Ovary (tissue), 7 donors: ENCODE measurements at regions not wholly inside any gene's neighbourhood (a gene's known extent, or its start where the extent isn't known, plus 50 kb on each side); places are given as distances from the start of the nearest gene placed in this dataset.

Experiments
- DNase-seq, 5 donors: peaks; one replicate each; pipeline ENCODE4 v3.0.0-alpha.2; 2019 to 2020
- H3K27ac ChIP-seq, 2 donors: fragments of 200-600 bp; one replicate each; pipeline versions ENCODE4 v1.5.1 to v1.8.0; 2019 to 2022
- H3K27me3 ChIP-seq: fragments of 200-600 bp; one replicate; pipeline ENCODE4 v1.8.0; 2022
- H3K36me3 ChIP-seq: fragments of 200-600 bp; sonication (generic); one replicate; pipeline ENCODE4 v1.5.1; 2019
- H3K4me1 ChIP-seq: one replicate; pipeline ENCODE4 v1.8.1; 2013; ENCODE audit warnings: mild to moderate bottlenecking, moderate library complexity; ENCODE audit not compliant: insufficient read depth
- H3K4me3 ChIP-seq: fragments of 200-600 bp; sonication (generic); one replicate; pipeline ENCODE4 v1.5.1; 2017
- H3K9me3 ChIP-seq, 2 donors: fragments of 200-600 bp in 1 of 2; sonication (generic) in 1 of 2; one replicate each; pipeline versions ENCODE4 v1.5.1 to v1.8.1; 2013 to 2019; ENCODE audit warnings: mild to moderate bottlenecking in 1 of 2, moderate library complexity in 1 of 2
- EP300 ChIP-seq: sonication (generic); formaldehyde crosslinking; IDR thresholded peaks from one replicate; pipeline ENCODE4 v1.6.1; 2017; ENCODE audit warnings: antibody characterized with exemption
- POLR2A ChIP-seq: fragments of 450-650 bp; IDR thresholded peaks from one replicate; pipeline ENCODE4 v1.6.1; 2017; ENCODE audit warnings: antibody characterized with exemption, mild to moderate bottlenecking, moderate library complexity
- WGBS, 3 donors: extraction: QIAGEN DNeasy Blood & Tissue Kit in 1 of 3; methylation state at CpG; one replicate each; pipeline versions ENCODE4 v1.1.5 to v1.1.7; 2013 to 2017; 5-methylcytosine and 5-hydroxymethylcytosine counted together
- intact Hi-C, 4 donors: fragments of 100-400 bp; cut with DNase I; formaldehyde crosslinking; loops; one replicate each; pipeline versions ENCODE4 v1.11.0 to v1.15.1; 2022 to 2023
- TF ChIP-seq, protein P1 (sequence below), 3 donors: fragments of 450-650 bp in 2 of 3; fragments of 200-600 bp in 1 of 3; IDR thresholded peaks; one replicate each; pipeline versions ENCODE4 v1.5.1 to v1.8.0; 2016 to 2022; ENCODE audit warnings: antibody characterized with exemption in 3 of 3, mild to moderate bottlenecking in 1 of 3
- donor health status: DM: no; HTN: no; CAD: no; lungs with moderate emphysema.
- donor health status: DM: no; HTN: no; CAD: no.
- donor health status: Bipolar disorder and iron deficiency.
- donor health status: DM: no; HTN: no; CAD: no.
- donor health status: DM: yes; HTN: yes; CAD: no.

DNA sequence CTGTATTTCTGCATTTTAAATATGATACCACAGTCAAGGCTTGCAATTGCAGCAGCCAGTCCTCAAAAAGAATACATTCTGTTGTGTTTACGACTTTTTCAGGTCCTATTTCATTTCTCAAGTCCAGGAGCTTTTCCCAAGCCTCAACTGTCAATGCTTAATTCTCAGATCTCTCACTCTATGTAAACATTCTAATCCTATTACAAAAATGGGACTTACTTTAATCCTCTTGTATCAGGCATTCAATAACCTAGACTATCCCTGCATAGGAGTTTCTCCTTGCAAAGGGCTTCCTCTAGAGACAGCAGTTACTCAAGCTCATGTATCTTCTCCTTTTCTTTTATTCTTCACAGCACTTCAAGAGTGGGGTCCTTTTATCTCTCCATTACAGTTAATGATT, 1293.0 kb downstream of the GRIK2 start:
- no peaks in the 10 kb centered on the region for H3K9me3 ChIP-seq
- no peaks in the 10 kb centered on the region for H3K36me3 ChIP-seq
- WGBS, 3 donors: 52 to 63% (median 58%) methylated on average over 1 of the region's 1 CpG
- H3K4me3 ChIP-seq: no peak overlapping the region
- H3K4me1 ChIP-seq: no peaks in the 10 kb centered on the region
- no peaks in the 10 kb centered on the region for H3K27me3 ChIP-seq
- TF ChIP-seq, protein P1, sequence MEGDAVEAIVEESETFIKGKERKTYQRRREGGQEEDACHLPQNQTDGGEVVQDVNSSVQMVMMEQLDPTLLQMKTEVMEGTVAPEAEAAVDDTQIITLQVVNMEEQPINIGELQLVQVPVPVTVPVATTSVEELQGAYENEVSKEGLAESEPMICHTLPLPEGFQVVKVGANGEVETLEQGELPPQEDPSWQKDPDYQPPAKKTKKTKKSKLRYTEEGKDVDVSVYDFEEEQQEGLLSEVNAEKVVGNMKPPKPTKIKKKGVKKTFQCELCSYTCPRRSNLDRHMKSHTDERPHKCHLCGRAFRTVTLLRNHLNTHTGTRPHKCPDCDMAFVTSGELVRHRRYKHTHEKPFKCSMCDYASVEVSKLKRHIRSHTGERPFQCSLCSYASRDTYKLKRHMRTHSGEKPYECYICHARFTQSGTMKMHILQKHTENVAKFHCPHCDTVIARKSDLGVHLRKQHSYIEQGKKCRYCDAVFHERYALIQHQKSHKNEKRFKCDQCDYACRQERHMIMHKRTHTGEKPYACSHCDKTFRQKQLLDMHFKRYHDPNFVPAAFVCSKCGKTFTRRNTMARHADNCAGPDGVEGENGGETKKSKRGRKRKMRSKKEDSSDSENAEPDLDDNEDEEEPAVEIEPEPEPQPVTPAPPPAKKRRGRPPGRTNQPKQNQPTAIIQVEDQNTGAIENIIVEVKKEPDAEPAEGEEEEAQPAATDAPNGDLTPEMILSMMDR (IDR thresholded peaks at IDR 0.05): no peak
- no peak for TF ChIP-seq EP300
- TF ChIP-seq POLR2A: no peak
- no peak for DNase-seq
- no peak overlapping the region for H3K27ac ChIP-seq
- intact Hi-C loops: no loop called here

GRCh38 chr6:102680413-102680812, 1286.9 kb downstream of the GRIK2 start:
- no peaks in the 10 kb centered on the region for H3K27me3 ChIP-seq
- TF ChIP-seq POLR2A (no peak), EP300 (no peak)
- TF ChIP-seq, protein P1 (IDR thresholded peaks at IDR 0.05): no peak
- H3K4me3 ChIP-seq: no peak overlapping the region
- DNase-seq: no peak
- WGBS, 3 donors: 47 to 53% (median 49%) methylated on average over 2 of the region's 2 CpGs
- intact Hi-C loops: no loop called here
- no peaks in the 10 kb centered on the region for H3K36me3 ChIP-seq
- H3K27ac ChIP-seq: no peak overlapping the region
- no peaks in the 10 kb centered on the region for H3K9me3 ChIP-seq
- H3K4me1 ChIP-seq: no peaks in the 10 kb centered on the region

GRCh38 chr6:102679865-102680264, 1286.4 kb downstream of the GRIK2 start:
- H3K9me3 ChIP-seq: no peaks in the 10 kb centered on the region
- H3K4me3 ChIP-seq: no peak overlapping the region
- H3K4me1 ChIP-seq: no peaks in the 10 kb centered on the region
- intact Hi-C loops: no loop called here
- WGBS, 3 donors: 19 to 43% (median 19%) methylated on average over 1 of the region's 1 CpG
- H3K27ac ChIP-seq: no peak overlapping the region
- TF ChIP-seq, protein P1 (IDR thresholded peaks at IDR 0.05): no peak
- no peak for TF ChIP-seq EP300
- TF ChIP-seq POLR2A: no peak
- no peaks in the 10 kb centered on the region for H3K36me3 ChIP-seq
- no peaks in the 10 kb centered on the region for H3K27me3 ChIP-seq
- DNase-seq: no peak

DNA sequence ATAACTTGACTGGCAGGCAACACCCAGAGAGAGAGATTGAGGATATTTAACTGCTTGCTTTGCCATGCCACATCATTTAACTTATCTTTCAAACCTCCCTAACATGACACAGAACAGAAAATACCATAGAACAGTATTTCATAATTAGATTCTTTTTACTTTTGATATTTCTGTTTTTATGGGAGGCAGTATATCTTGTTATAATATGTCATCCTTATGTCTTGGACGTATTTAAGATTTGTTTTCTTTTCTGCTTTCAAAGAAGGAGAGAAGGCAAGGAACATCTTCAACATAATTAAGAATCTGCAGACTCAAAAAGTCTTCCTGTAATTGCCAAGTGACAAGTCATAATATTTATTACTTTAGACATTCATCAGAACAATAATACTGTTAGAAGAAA, 1283.7 kb downstream of the GRIK2 start:
- no peak for DNase-seq

More for the DNA sequence above, 1283.7 kb downstream of the GRIK2 start:
- Histone ChIP-seq H3K4me3 (no peak overlapping the region), H3K27ac (no peak overlapping the region), H3K36me3 (no peaks in the 10 kb centered on the region), H3K4me1 (no peaks in the 10 kb centered on the region), H3K27me3 (no peaks in the 10 kb centered on the region), H3K9me3 (no peaks in the 10 kb centered on the region)
- WGBS, 3 donors: 7 to 19% (median 11%) methylated on average over 1 of the region's 1 CpG
- TF ChIP-seq, protein P1 (IDR thresholded peaks at IDR 0.05): no peak
- no peak for TF ChIP-seq EP300
- no peak for TF ChIP-seq POLR2A
- intact Hi-C loops: no loop called here
